Body of pancreas (tissue), 4 donors: ENCODE measurements at regions not wholly inside any gene's neighbourhood (a gene's known extent, or its start where the extent isn't known, plus 50 kb on each side); places are given as distances from the start of the nearest gene placed in this dataset.
"Not testable (repeated sequence)": the region's sequence is repeated elsewhere in the genome, so short reads cannot be mapped to it uniquely, and the experiment has no call there.

ENCODE experiments used
- ATAC-seq: fragments of 150-250 bp; one replicate; pipeline ENCODE4 v1.9.1; 2016
- DNase-seq, 4 donors: peaks; one replicate each; pipeline ENCODE4 v3.0.0-alpha.2; 2019
- H3K27ac ChIP-seq, 4 donors: fragments of 200-600 bp; sonication (generic); 1 replicate in 3 of 4; 2 replicates in 1 of 4; pipeline versions ENCODE4 v1.5.1 to v1.6.1; 2016 to 2019; ENCODE audit warnings: mild to moderate bottlenecking in 1 of 4, mixed read lengths in 1 of 4, moderate library complexity in 1 of 4
- H3K27me3 ChIP-seq, 2 donors: fragments of 200-600 bp; sonication (generic); one replicate each; pipeline ENCODE4 v1.6.0; 2016; ENCODE audit warnings: mild to moderate bottlenecking in 1 of 2
- H3K36me3 ChIP-seq, 2 donors: fragments of 200-600 bp; sonication (generic); replicated peaks in 1 of 2; 2 replicates each; pipeline ENCODE4 v1.5.1; 2016; ENCODE audit warnings: low read depth in 2 of 2; ENCODE audit not compliant: insufficient read depth in 1 of 2
- H3K4me1 ChIP-seq: fragments of 200-600 bp; sonication (generic); one replicate; pipeline ENCODE4 v1.6.0; 2016
- H3K4me3 ChIP-seq, 2 donors: fragments of 200-600 bp; sonication (generic); 1 replicate in 1 of 2; 2 replicates in 1 of 2; pipeline ENCODE4 v1.5.1; 2016 to 2019
- H3K9me3 ChIP-seq, 3 donors: fragments of 200-600 bp; sonication (generic); 1 replicate in 2 of 3; 2 replicates in 1 of 3; pipeline ENCODE4 v1.5.1; 2016
- CTCF ChIP-seq, 7 experiments: fragments of 450-650 bp in 4 of 7; fragments of 200-600 bp in 3 of 7; sonication (generic) in 3 of 7; IDR thresholded peaks; one replicate each; pipeline ENCODE4 v1.5.1; 2016 to 2019; ENCODE audit warnings: antibody characterized with exemption in 7 of 7
- POLR2A ChIP-seq, 3 donors: fragments of 450-650 bp; IDR thresholded peaks; one replicate each; pipeline ENCODE4 v1.6.1; 2016; ENCODE audit warnings: antibody characterized with exemption in 3 of 3, mild to moderate bottlenecking in 2 of 3
- WGBS, 2 donors: methylation state at CpG; one replicate each; pipeline ENCODE4 v1.1.5; 2017; 5-methylcytosine and 5-hydroxymethylcytosine counted together
- intact Hi-C: fragments of 100-400 bp; cut with DNase I; formaldehyde crosslinking; loops from one replicate; pipeline ENCODE4 v1.15.1; 2023

DNA sequence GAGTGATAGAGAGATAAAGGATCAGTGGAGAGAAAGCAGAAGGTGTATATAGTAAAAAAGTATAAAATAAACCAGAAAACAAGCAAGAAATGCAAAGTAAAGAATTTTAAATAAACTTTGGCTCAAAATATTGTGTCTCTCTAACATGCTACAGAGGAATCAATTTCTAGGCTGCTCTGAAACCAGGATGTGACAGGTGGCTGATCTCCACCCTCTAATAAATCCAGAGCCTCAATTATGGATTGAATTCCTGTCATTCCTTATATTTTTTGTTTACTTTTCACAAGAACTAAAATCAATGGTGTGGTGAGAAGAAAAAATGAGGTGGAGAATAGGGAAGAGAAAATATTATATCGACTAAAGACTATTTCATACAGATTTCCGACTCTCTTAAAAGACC lies 965.1 kb upstream of the SEMA6A start:
- no peak overlapping the region for H3K4me3 ChIP-seq
- intact Hi-C loops = no loop called here
- no peaks in the 10 kb centered on the region for H3K36me3 ChIP-seq
- H3K27ac ChIP-seq = peak overlapping the region in 1 of 4 donors; percentile 28
- H3K27me3 ChIP-seq = no peaks in the 10 kb centered on the region
- TF ChIP-seq POLR2A (IDR thresholded peaks at IDR 0.05) = no peak
- no peak for TF ChIP-seq CTCF (IDR thresholded peaks at IDR 0.05)
- H3K9me3 ChIP-seq = no peaks in the 10 kb centered on the region
- no peaks in the 10 kb centered on the region for H3K4me1 ChIP-seq
- peak; percentile 15 for ATAC-seq
- WGBS, 2 donors = 21 to 34% methylated on average over 2 of the region's 2 CpGs
- DNase-seq = no peak

DNA sequence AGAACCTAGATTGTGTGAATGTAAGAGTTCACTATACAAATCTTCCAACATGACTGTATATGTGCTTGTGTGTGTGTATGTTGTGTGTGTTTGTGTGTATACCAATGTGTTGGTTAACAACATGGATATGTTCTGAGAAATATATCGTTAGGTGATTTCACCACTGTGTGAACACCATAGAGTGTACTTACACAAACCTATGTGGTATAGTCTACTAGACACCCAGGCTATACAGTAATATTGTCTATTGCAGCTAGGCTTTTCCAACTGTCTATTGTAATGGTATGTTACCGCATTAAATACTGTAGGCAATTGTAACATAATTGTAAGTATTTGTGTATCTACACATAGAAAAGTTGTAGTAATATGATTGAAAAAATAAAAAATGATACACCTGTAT lies 959.2 kb upstream of the SEMA6A start:
- no peaks in the 10 kb centered on the region for H3K4me1 ChIP-seq
- intact Hi-C loops = no loop called here
- H3K27me3 ChIP-seq = no peaks in the 10 kb centered on the region
- no peak for DNase-seq
- H3K36me3 ChIP-seq = no peaks in the 10 kb centered on the region
- no peak overlapping the region for H3K27ac ChIP-seq
- no peak for ATAC-seq
- no peaks in the 10 kb centered on the region for H3K9me3 ChIP-seq
- no peak overlapping the region for H3K4me3 ChIP-seq
- WGBS, 2 donors = 91 to 93% methylated on average over 2 of the region's 2 CpGs
- no peak for TF ChIP-seq POLR2A (IDR thresholded peaks at IDR 0.05)
- TF ChIP-seq CTCF (IDR thresholded peaks at IDR 0.05) = no peak

GRCh38 chr5:117533051-117533670 lies 958.5 kb upstream of the SEMA6A start:
- 91 to 95% methylated on average over 23 to 30 of the region's 30 CpGs for WGBS, 2 donors
- H3K36me3 ChIP-seq, H3K27ac ChIP-seq, H3K27me3 ChIP-seq, DNase-seq, H3K4me1 ChIP-seq, intact Hi-C loops, H3K9me3 ChIP-seq, H3K4me3 ChIP-seq, ATAC-seq: not testable (repeated sequence)

DNA sequence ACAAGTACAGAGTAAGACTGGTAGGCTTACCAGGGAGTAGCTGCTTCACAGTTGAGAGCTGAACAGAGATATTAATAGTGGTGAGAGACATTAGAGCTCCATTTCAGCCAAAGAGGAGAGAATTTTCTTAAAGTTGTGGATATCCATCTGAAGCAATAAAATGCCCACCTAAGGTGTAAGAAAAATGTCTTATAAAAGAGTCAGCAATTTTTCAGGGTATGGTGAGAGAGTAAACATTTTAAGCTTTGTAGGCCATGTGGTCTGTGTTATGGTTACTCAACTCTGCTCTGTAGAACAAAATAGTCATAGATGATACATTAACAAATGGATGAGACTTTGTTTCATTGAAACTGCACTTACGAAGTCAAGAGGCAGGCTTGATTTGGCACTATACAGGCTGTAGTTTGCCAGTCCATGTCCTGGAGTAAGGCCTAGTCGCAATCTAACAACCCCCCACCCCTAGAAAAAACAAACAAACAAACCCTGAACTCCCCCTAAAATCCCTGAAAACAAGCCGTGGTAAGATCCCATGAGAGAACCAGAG lies 945.4 kb upstream of the SEMA6A start:
- WGBS, 2 donors = 75 to 80% methylated on average over 3 of the region's 3 CpGs
- Histone ChIP-seq H3K4me1 (no peaks in the 10 kb centered on the region), H3K27ac (no peak overlapping the region), H3K9me3 (no peaks in the 10 kb centered on the region), H3K27me3 (no peaks in the 10 kb centered on the region), H3K36me3 (no peaks in the 10 kb centered on the region), H3K4me3 (no peak overlapping the region)
- TF ChIP-seq CTCF (IDR thresholded peaks at IDR 0.05) = no peak
- TF ChIP-seq POLR2A (IDR thresholded peaks at IDR 0.05) = no peak
- intact Hi-C loops = no loop called here
- ATAC-seq (no peak), DNase-seq (no peak)

- H3K27ac ChIP-seq = no peak overlapping the region
- ATAC-seq (no peak), DNase-seq (no peak)
- 80 to 83% methylated on average over 2 of the region's 2 CpGs for WGBS, 2 donors
- no peaks in the 10 kb centered on the region for H3K27me3 ChIP-seq
- no peaks in the 10 kb centered on the region for H3K36me3 ChIP-seq
- no peak overlapping the region for H3K4me3 ChIP-seq
- H3K9me3 ChIP-seq = no peaks in the 10 kb centered on the region
- no peak for TF ChIP-seq POLR2A (IDR thresholded peaks at IDR 0.05)
- TF ChIP-seq CTCF (IDR thresholded peaks at IDR 0.05) = no peak
- intact Hi-C loops = no loop called here
- no peaks in the 10 kb centered on the region for H3K4me1 ChIP-seq
These were observed 929.7 kb upstream of the SEMA6A start for GRCh38 chr5:117504305-117504704.
